ENCODE measurements at regions not wholly inside any gene's neighbourhood (a gene's known extent, or its start where the extent isn't known, plus 50 kb on each side); places are given as distances from the start of the nearest gene placed in this dataset.

DNA sequence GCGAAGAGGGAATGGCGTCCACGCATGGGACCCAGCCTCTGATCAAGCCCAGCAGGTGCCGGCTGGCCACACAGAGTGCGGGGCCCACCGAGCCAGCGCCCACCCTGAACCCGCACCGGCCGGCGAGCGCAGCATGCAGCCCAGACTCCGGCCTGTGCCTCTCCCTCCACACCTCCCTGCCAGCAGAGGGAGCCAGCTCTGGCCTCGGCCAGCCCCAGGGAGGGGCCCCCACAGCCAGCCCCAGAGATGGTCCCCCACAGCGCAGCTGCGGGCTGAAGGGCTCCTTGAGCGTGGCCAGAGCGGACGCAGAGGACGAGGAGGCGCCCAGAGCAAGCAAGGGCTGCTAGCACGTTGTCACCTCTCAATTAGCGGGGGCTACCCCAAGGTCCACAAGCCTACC lies 904.5 kb downstream of the SLITRK6 start:
- H3K4me1 Mint-ChIP-seq (ENCODE audit: low read depth, unreplicated experiment) = no peaks in the 10 kb centered on the region
- no peaks in the 10 kb centered on the region for H3K36me3 Mint-ChIP-seq (ENCODE audit: insufficient read depth, unreplicated experiment)
- no peak overlapping the region for H3K27ac Mint-ChIP-seq (ENCODE audit: unreplicated experiment)
- H3K4me1 ChIP-seq = no peaks in the 10 kb centered on the region
- ChIA-PET CTCF (no interaction called here), POLR2A (no interaction called here)
- no peaks in the 10 kb centered on the region for H3K9me3 ChIP-seq
- intact Hi-C loops (cut with micrococcal nuclease; ENCODE audit: unreplicated experiment) = no loop called here
- H3K4me3 Mint-ChIP-seq (ENCODE audit: unreplicated experiment) = no peak overlapping the region
- H3K27me3 Mint-ChIP-seq (ENCODE audit: insufficient read depth, unreplicated experiment) = no peaks in the 10 kb centered on the region
- no peak for DNase-seq
- no peaks in the 10 kb centered on the region for H3K9me3 Mint-ChIP-seq (ENCODE audit: unreplicated experiment)
- BruUV-seq (replicated peaks) = no TSS peak
- TF ChIP-seq, protein P1, sequence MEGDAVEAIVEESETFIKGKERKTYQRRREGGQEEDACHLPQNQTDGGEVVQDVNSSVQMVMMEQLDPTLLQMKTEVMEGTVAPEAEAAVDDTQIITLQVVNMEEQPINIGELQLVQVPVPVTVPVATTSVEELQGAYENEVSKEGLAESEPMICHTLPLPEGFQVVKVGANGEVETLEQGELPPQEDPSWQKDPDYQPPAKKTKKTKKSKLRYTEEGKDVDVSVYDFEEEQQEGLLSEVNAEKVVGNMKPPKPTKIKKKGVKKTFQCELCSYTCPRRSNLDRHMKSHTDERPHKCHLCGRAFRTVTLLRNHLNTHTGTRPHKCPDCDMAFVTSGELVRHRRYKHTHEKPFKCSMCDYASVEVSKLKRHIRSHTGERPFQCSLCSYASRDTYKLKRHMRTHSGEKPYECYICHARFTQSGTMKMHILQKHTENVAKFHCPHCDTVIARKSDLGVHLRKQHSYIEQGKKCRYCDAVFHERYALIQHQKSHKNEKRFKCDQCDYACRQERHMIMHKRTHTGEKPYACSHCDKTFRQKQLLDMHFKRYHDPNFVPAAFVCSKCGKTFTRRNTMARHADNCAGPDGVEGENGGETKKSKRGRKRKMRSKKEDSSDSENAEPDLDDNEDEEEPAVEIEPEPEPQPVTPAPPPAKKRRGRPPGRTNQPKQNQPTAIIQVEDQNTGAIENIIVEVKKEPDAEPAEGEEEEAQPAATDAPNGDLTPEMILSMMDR (IDR thresholded peaks at IDR 0.05; ENCODE audit: insufficient read depth in 1 of 2, low read depth in 1 of 2, low read length in 1 of 2, severe bottlenecking in 1 of 2, unreplicated experiment in 1 of 2) = no peak
- no peak overlapping the region for H3K4me3 ChIP-seq (ENCODE audit: low read depth, low read length)
- H3K27me3 ChIP-seq (replicated peaks; ENCODE audit: control insufficient read depth, insufficient read depth, low read length) = no peaks in the 10 kb centered on the region
- no peaks in the 10 kb centered on the region for H3K36me3 ChIP-seq (ENCODE audit: control insufficient read depth, insufficient read depth, low read length)

DNA sequence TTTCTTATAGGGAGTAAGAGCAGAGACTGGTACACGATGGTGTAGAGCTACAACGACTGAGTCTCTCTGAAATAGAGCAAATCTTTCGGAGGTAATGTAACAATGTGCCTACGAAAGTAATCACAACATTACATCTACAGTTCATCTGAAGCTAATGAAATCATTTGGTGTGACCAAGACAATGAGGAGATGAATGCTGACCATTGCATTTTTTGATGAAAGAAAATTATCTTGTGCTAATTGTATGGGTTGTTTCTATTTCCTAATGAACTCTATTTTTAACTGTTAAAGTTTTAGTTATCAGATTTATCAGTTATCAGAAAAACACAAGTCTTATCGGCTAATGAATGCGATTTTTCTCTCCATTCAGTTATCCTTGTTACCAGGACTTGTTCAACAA lies 913.4 kb downstream of the SLITRK6 start:
- no peaks in the 10 kb centered on the region for H3K36me3 ChIP-seq (ENCODE audit: control insufficient read depth, insufficient read depth, low read length)
- peaks cover 3% of the 10 kb centered on the region for H3K27me3 Mint-ChIP-seq (ENCODE audit: insufficient read depth, unreplicated experiment)
- H3K4me1 ChIP-seq = no peaks in the 10 kb centered on the region
- DNase-seq = no peak
- no peaks in the 10 kb centered on the region for H3K27me3 ChIP-seq (replicated peaks; ENCODE audit: control insufficient read depth, insufficient read depth, low read length)
- no peaks in the 10 kb centered on the region for H3K9me3 ChIP-seq
- POLR2A ChIA-PET = no interaction called here
- no peak overlapping the region for H3K27ac Mint-ChIP-seq (ENCODE audit: unreplicated experiment)
- intact Hi-C loops (cut with micrococcal nuclease; ENCODE audit: unreplicated experiment) = no loop called here
- CTCF ChIA-PET = no interaction called here
- TF ChIP-seq, protein P1 (IDR thresholded peaks at IDR 0.05; ENCODE audit: insufficient read depth in 1 of 2, low read depth in 1 of 2, low read length in 1 of 2, severe bottlenecking in 1 of 2, unreplicated experiment in 1 of 2) = no peak
- BruUV-seq (replicated peaks) = no TSS peak
- H3K9me3 Mint-ChIP-seq (ENCODE audit: unreplicated experiment) = no peaks in the 10 kb centered on the region
- no peak overlapping the region for H3K4me3 ChIP-seq (ENCODE audit: low read depth, low read length)
- no peaks in the 10 kb centered on the region for H3K36me3 Mint-ChIP-seq (ENCODE audit: insufficient read depth, unreplicated experiment)
- H3K4me3 Mint-ChIP-seq (ENCODE audit: unreplicated experiment) = no peak overlapping the region
- no peaks in the 10 kb centered on the region for H3K4me1 Mint-ChIP-seq (ENCODE audit: low read depth, unreplicated experiment)

DNA sequence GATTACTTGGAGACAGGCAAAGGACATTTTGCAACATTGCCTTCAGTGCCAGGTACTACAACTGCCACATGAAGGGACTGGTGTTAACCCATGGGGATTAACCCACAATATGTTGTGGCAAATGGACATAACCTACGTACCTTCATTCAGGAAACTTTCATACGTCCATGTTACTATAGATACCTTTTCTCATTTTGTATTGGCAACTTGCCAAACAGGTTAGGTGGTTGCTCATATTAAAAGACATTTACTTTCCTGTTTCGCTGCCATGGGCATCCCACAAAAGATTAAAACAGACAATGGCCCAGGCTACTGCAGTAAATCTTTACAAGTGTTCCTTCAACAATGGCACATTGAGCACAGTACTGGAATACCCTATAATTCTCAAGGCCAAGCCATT lies 925.3 kb downstream of the SLITRK6 start:
- no peaks in the 10 kb centered on the region for H3K36me3 ChIP-seq (ENCODE audit: control insufficient read depth, insufficient read depth, low read length)
- Mint-ChIP-seq H3K4me3 (ENCODE audit: unreplicated experiment) (no peak overlapping the region), H3K27ac (ENCODE audit: unreplicated experiment) (no peak overlapping the region), H3K27me3 (ENCODE audit: insufficient read depth, unreplicated experiment) (peaks cover 3% of the 10 kb centered on the region), H3K4me1 (ENCODE audit: low read depth, unreplicated experiment) (no peaks in the 10 kb centered on the region), H3K9me3 (ENCODE audit: unreplicated experiment) (peaks cover 18% of the 10 kb centered on the region), H3K36me3 (ENCODE audit: insufficient read depth, unreplicated experiment) (no peaks in the 10 kb centered on the region)
- no peak for DNase-seq
- H3K4me1 ChIP-seq = no peaks in the 10 kb centered on the region
- ChIA-PET CTCF (no interaction called here), POLR2A (no interaction called here)
- H3K27me3 ChIP-seq (replicated peaks; ENCODE audit: control insufficient read depth, insufficient read depth, low read length) = no peaks in the 10 kb centered on the region
- H3K4me3 ChIP-seq (ENCODE audit: low read depth, low read length) = no peak overlapping the region
- TF ChIP-seq, protein P1 (IDR thresholded peaks at IDR 0.05; ENCODE audit: insufficient read depth in 1 of 2, low read depth in 1 of 2, low read length in 1 of 2, severe bottlenecking in 1 of 2, unreplicated experiment in 1 of 2) = no peak
- intact Hi-C loops (cut with micrococcal nuclease; ENCODE audit: unreplicated experiment) = no loop called here
- no TSS peak for BruUV-seq (replicated peaks)
- no peaks in the 10 kb centered on the region for H3K9me3 ChIP-seq

Measured in Caco-2 (cell line).